Hepatocyte (in vitro differentiated cells): ENCODE measurements at regions not wholly inside any gene's neighbourhood (a gene's known extent, or its start where the extent isn't known, plus 50 kb on each side); places are given as distances from the start of the nearest gene placed in this dataset.

Experiments
- DNase-seq: peaks from one replicate; pipeline ENCODE4 v3.0.0-alpha.2; 2016; ENCODE audit warnings: low spot score
- H2AFZ ChIP-seq: fragments of 200-600 bp; sonication (generic); 2 replicates; pipeline ENCODE4 v1.6.0; 2016; ENCODE audit warnings: antibody characterized with exemption, mild to moderate bottlenecking
- H3K27ac ChIP-seq: fragments of 200-600 bp; sonication (generic); 2 replicates; pipeline ENCODE4 v1.5.1; 2016; ENCODE audit warnings: mild to moderate bottlenecking
- H3K27me3 ChIP-seq: fragments of 200-600 bp; sonication (generic); 2 replicates; pipeline ENCODE4 v1.6.1; 2016
- H3K36me3 ChIP-seq: fragments of 200-600 bp; sonication (generic); replicated peaks from 2 replicates; pipeline ENCODE4 v1.5.1; 2016; ENCODE audit warnings: low read depth; ENCODE audit not compliant: insufficient read depth
- H3K4me1 ChIP-seq: fragments of 200-600 bp; sonication (generic); 2 replicates; pipeline ENCODE4 v1.5.1; 2016; ENCODE audit warnings: mild to moderate bottlenecking, moderate library complexity; ENCODE audit not compliant: insufficient read depth
- H3K4me2 ChIP-seq: fragments of 200-600 bp; sonication (generic); 2 replicates; pipeline ENCODE4 v1.6.0; 2016
- H3K4me3 ChIP-seq: fragments of 200-600 bp; sonication (generic); 2 replicates; pipeline ENCODE4 v1.5.1; 2016; ENCODE audit warnings: mild to moderate bottlenecking
- H3K79me2 ChIP-seq: fragments of 200-600 bp; sonication (generic); 2 replicates; pipeline ENCODE4 v1.6.0; 2017; ENCODE audit warnings: mild to moderate bottlenecking
- H3K9me2 ChIP-seq: fragments of 200-600 bp; sonication (generic); replicated peaks from 2 replicates; pipeline ENCODE4 v1.6.0; 2017; ENCODE audit warnings: mild to moderate bottlenecking; ENCODE audit not compliant: insufficient read depth
- H3K9me3 ChIP-seq: fragments of 200-600 bp; sonication (generic); 2 replicates; pipeline ENCODE4 v1.5.1; 2016; ENCODE audit warnings: low read depth, mild to moderate bottlenecking
- H4K20me1 ChIP-seq: fragments of 200-600 bp; sonication (generic); 2 replicates; pipeline ENCODE4 v1.6.0; 2016; ENCODE audit warnings: mild to moderate bottlenecking; ENCODE audit not compliant: insufficient read depth, poor library complexity, severe bottlenecking
- CTCF ChIP-seq: fragments of 200-600 bp; sonication (generic); IDR thresholded peaks from 2 replicates; pipeline ENCODE4 v1.5.1; 2016; ENCODE audit warnings: antibody characterized with exemption, mild to moderate bottlenecking; ENCODE audit not compliant: poor library complexity
- EZH2 ChIP-seq: fragments of 200-600 bp; sonication (generic); IDR thresholded peaks from 2 replicates; pipeline ENCODE4 v1.6.1; 2016; ENCODE audit warnings: antibody characterized with exemption, mild to moderate bottlenecking, borderline replicate concordance
- EZH2phosphoT487 ChIP-seq: fragments of 200-600 bp; sonication (generic); IDR thresholded peaks from one replicate; pipeline ENCODE4 v1.6.1; 2018; ENCODE audit warnings: antibody characterized with exemption, mild to moderate bottlenecking, low read depth, moderate library complexity; ENCODE audit not compliant: unreplicated experiment, severe bottlenecking
- WGBS: methylation state at CpG from one replicate; pipeline ENCODE4 v1.1.6; 2016; ENCODE audit warnings: low lambda C conversion rate; ENCODE audit errors: missing lambda C conversion rate; 5-methylcytosine and 5-hydroxymethylcytosine counted together

GRCh38 chr4:18508786-18509185, 487.2 kb upstream of the LCORL start:
- Histone ChIP-seq H3K9me2 (no peaks in the 10 kb centered on the region), H3K9me3 (no peaks in the 10 kb centered on the region), H3K4me3 (no peak overlapping the region), H4K20me1 (no peaks in the 10 kb centered on the region), H3K36me3 (no peaks in the 10 kb centered on the region), H3K79me2 (no peaks in the 10 kb centered on the region), H3K27me3 (no peaks in the 10 kb centered on the region), H3K27ac (no peak overlapping the region), H3K4me2 (no peak overlapping the region), H2AFZ (no peak overlapping the region), H3K4me1 (no peaks in the 10 kb centered on the region)
- TF ChIP-seq EZH2phosphoT487 (no peak), CTCF (no peak), EZH2 (no peak)
- DNase-seq, result no peak
- WGBS, result 32% methylated on average over 2 of the region's 2 CpGs

- Histone ChIP-seq H3K27me3 (no peaks in the 10 kb centered on the region), H2AFZ (no peak overlapping the region), H4K20me1 (no peaks in the 10 kb centered on the region), H3K79me2 (no peaks in the 10 kb centered on the region), H3K27ac (no peak overlapping the region), H3K36me3 (no peaks in the 10 kb centered on the region), H3K9me3 (no peaks in the 10 kb centered on the region), H3K9me2 (no peaks in the 10 kb centered on the region), H3K4me1 (no peaks in the 10 kb centered on the region), H3K4me2 (no peak overlapping the region), H3K4me3 (no peak overlapping the region)
- DNase-seq, result no peak
- TF ChIP-seq CTCF (no peak), EZH2phosphoT487 (no peak), EZH2 (no peak)
These were observed 459.4 kb upstream of the LCORL start for GRCh38 chr4:18480928-18481327.

- no peak for DNase-seq
- Histone ChIP-seq H4K20me1 (no peaks in the 10 kb centered on the region), H3K9me3 (no peaks in the 10 kb centered on the region), H2AFZ (no peak overlapping the region), H3K36me3 (no peaks in the 10 kb centered on the region), H3K4me3 (no peak overlapping the region), H3K27ac (no peak overlapping the region), H3K79me2 (no peaks in the 10 kb centered on the region), H3K27me3 (no peaks in the 10 kb centered on the region), H3K9me2 (no peaks in the 10 kb centered on the region), H3K4me2 (no peak overlapping the region), H3K4me1 (no peaks in the 10 kb centered on the region)
- no peak for TF ChIP-seq EZH2
- TF ChIP-seq CTCF, result no peak
- TF ChIP-seq EZH2phosphoT487, result no peak
These were observed 458.8 kb upstream of the LCORL start for GRCh38 chr4:18480342-18480741.

GRCh38 chr4:18479825-18480224, 458.3 kb upstream of the LCORL start:
- Histone ChIP-seq H3K4me3 (no peak overlapping the region), H3K79me2 (no peaks in the 10 kb centered on the region), H3K4me1 (no peaks in the 10 kb centered on the region), H3K4me2 (no peak overlapping the region), H3K27me3 (no peaks in the 10 kb centered on the region), H2AFZ (no peak overlapping the region), H4K20me1 (no peaks in the 10 kb centered on the region), H3K27ac (no peak overlapping the region), H3K9me3 (no peaks in the 10 kb centered on the region), H3K9me2 (no peaks in the 10 kb centered on the region), H3K36me3 (no peaks in the 10 kb centered on the region)
- WGBS, result 86% methylated on average over 3 of the region's 3 CpGs
- TF ChIP-seq CTCF (no peak), EZH2 (no peak), EZH2phosphoT487 (no peak)
- no peak for DNase-seq
